H1 (cell line): ENCODE measurements at regions not wholly inside any gene's neighbourhood (a gene's known extent, or its start where the extent isn't known, plus 50 kb on each side); places are given as distances from the start of the nearest gene placed in this dataset.

Experiments used
- CTCF ChIA-PET: fragments of 300-600 bp; sonication (Branson Sonifier 250); formaldehyde crosslinking; loops from one replicate; lab custom pipeline; 2021; ENCODE audit not compliant: partially characterized antibody; lab: Charles Lee
- POLR2A ChIA-PET: fragments of 300-600 bp; sonication (Branson Sonifier 250); formaldehyde crosslinking; loops from one replicate; lab custom pipeline; 2021; ENCODE audit warnings: inconsistent platforms; ENCODE audit not compliant: partially characterized antibody; lab: Charles Lee
- DNase-seq, 2 experiments: peaks; one replicate each; pipeline versions ENCODE4 v3.0.0 to v3.0.0-alpha.2; 2010 to 2022; ENCODE audit warnings: low spot score in 2 of 2, low read depth in 1 of 2, mixed read lengths in 1 of 2
- FAIRE-seq: peaks from 2 replicates; lab custom pipeline; 2011; peaks lifted over from hg19 to GRCh38; lab: Jason Lieb, UNC
- H2AFZ ChIP-seq: 2 replicates; pipeline ENCODE4 v1.8.1; 2012; ENCODE audit warnings: low read length, inconsistent platforms
- H2AK5ac ChIP-seq: 2 replicates; pipeline ENCODE4 v1.6.1; 2013; ENCODE audit warnings: low read depth, low read length
- H2BK120ac ChIP-seq: replicated peaks from 2 replicates; pipeline ENCODE3; 2013; ENCODE audit warnings: low read depth, low read length, inconsistent platforms
- H2BK12ac ChIP-seq: 2 replicates; pipeline ENCODE4 v1.6.1; 2013; ENCODE audit warnings: low read depth, low read length
- H2BK15ac ChIP-seq: 2 replicates; pipeline ENCODE4 v1.6.1; 2013; ENCODE audit warnings: low read length
- H2BK20ac ChIP-seq: 2 replicates; pipeline ENCODE4 v1.6.1; 2013; ENCODE audit warnings: low read length
- H2BK5ac ChIP-seq: 2 replicates; pipeline ENCODE4 v1.6.1; 2013; ENCODE audit warnings: low read depth, low read length
- H3K14ac ChIP-seq: 2 replicates; pipeline ENCODE4 v1.6.1; 2013; ENCODE audit warnings: inconsistent platforms; ENCODE audit not compliant: insufficient read length
- H3K18ac ChIP-seq: 2 replicates; pipeline ENCODE4 v1.6.1; 2013; ENCODE audit warnings: low read length; ENCODE audit errors: extremely low read depth
- H3K23ac ChIP-seq: 2 replicates; pipeline ENCODE4 v1.6.1; 2013; ENCODE audit warnings: inconsistent platforms; ENCODE audit not compliant: insufficient read length
- H3K23me2 ChIP-seq: 2 replicates; pipeline ENCODE4 v1.6.1; 2013; ENCODE audit warnings: low read depth, low read length
- H3K27ac ChIP-seq: 2 replicates; pipeline ENCODE4 v1.6.1; 2011; ENCODE audit warnings: low read depth, low read length, inconsistent platforms
- H3K27me3 ChIP-seq, 4 experiments: replicated peaks in 1 of 4; 1 replicate in 1 of 4; 2 replicates in 3 of 4; pipeline versions ENCODE4 v1.6.1 to v1.8.1; 2011 to 2013; ENCODE audit warnings: low read length in 3 of 4, mild to moderate bottlenecking in 3 of 4, inconsistent platforms in 2 of 4, mixed read lengths in 2 of 4, moderate library complexity in 1 of 4; ENCODE audit not compliant: control insufficient read depth in 3 of 4, insufficient read depth in 3 of 4; ENCODE audit errors: extremely low read depth in 1 of 4
- H3K36me3 ChIP-seq, 4 experiments: 2 replicates each; pipeline versions ENCODE4 v1.6.1 to v1.8.1; 2011 to 2013; ENCODE audit warnings: mild to moderate bottlenecking in 4 of 4, low read length in 3 of 4, moderate library complexity in 2 of 4, control low read depth in 1 of 4, inconsistent platforms in 1 of 4; ENCODE audit not compliant: insufficient read depth in 4 of 4, control insufficient read depth in 2 of 4
- H3K4ac ChIP-seq: replicated peaks from 2 replicates; pipeline ENCODE3; 2013; ENCODE audit warnings: low read length, low read depth, mixed read lengths, inconsistent platforms; ENCODE audit not compliant: insufficient read length
- H3K4me1 ChIP-seq, 4 experiments: replicated peaks in 1 of 4; 1 replicate in 1 of 4; 2 replicates in 3 of 4; pipeline versions ENCODE4 v1.6.1 to v1.8.1; 2011 to 2013; ENCODE audit warnings: low read length in 3 of 4, inconsistent platforms in 2 of 4, mixed read lengths in 1 of 4; ENCODE audit not compliant: insufficient read depth in 4 of 4, control insufficient read depth in 3 of 4
- H3K4me2 ChIP-seq, 2 experiments: 2 replicates each; pipeline versions ENCODE4 v1.6.1 to v1.8.1; 2011 to 2013; ENCODE audit warnings: low read depth in 2 of 2, low read length in 2 of 2, control low read depth in 1 of 2, inconsistent platforms in 1 of 2, mild to moderate bottlenecking in 1 of 2; ENCODE audit not compliant: insufficient read depth in 1 of 2
- H3K4me3 ChIP-seq, 4 experiments: fragments of 200-600, 300-600 bp in 1 of 4; sonication (generic), shearing (Covaris generic), sonication (Bioruptor Twin) in 1 of 4; 2 replicates each; pipeline versions ENCODE4 v1.5.1 to v1.8.1; 2011 to 2016; ENCODE audit warnings: low read length in 4 of 4, low read depth in 3 of 4, control low read depth in 2 of 4, inconsistent platforms in 2 of 4, mild to moderate bottlenecking in 2 of 4, mixed read lengths in 1 of 4, moderate library complexity in 1 of 4; ENCODE audit not compliant: insufficient read depth in 2 of 4; ENCODE audit errors: extremely low read depth in 1 of 4
- H3K56ac ChIP-seq: replicated peaks from 2 replicates; pipeline ENCODE3; 2013; ENCODE audit warnings: low read depth, mild to moderate bottlenecking, mixed read lengths, low read length, inconsistent platforms; ENCODE audit not compliant: insufficient read length
- H3K79me1 ChIP-seq: 2 replicates; pipeline ENCODE4 v1.6.1; 2013; ENCODE audit warnings: low read depth, low read length, control low read depth
- H3K79me2 ChIP-seq, 2 experiments: 2 replicates each; pipeline versions ENCODE4 v1.6.1 to v1.8.1; 2012 to 2013; ENCODE audit warnings: low read length in 2 of 2, mild to moderate bottlenecking in 2 of 2, inconsistent platforms in 1 of 2; ENCODE audit not compliant: insufficient read depth in 2 of 2, control insufficient read depth in 1 of 2
- H3K9ac ChIP-seq, 4 experiments: replicated peaks in 1 of 4; 1 replicate in 1 of 4; 2 replicates in 3 of 4; pipeline versions ENCODE4 v1.6.1 to v1.8.1; 2011 to 2013; ENCODE audit warnings: low read depth in 3 of 4, low read length in 3 of 4, control low read depth in 2 of 4, mild to moderate bottlenecking in 2 of 4, moderate library complexity in 2 of 4, inconsistent platforms in 1 of 4; ENCODE audit errors: extremely low read depth in 1 of 4
- H3K9me3 ChIP-seq, 2 experiments: 2 replicates each; pipeline versions ENCODE4 v1.6.1 to v1.8.1; 2012 to 2013; ENCODE audit warnings: mild to moderate bottlenecking in 2 of 2, moderate library complexity in 2 of 2, control low read depth in 1 of 2, inconsistent platforms in 1 of 2, low read depth in 1 of 2, low read length in 1 of 2, mixed read lengths in 1 of 2; ENCODE audit not compliant: insufficient read depth in 2 of 2
- H4K20me1 ChIP-seq, 2 experiments: replicated peaks in 1 of 2; 2 replicates each; pipeline versions ENCODE3 to v1.8.1; 2011 to 2013; ENCODE audit warnings: inconsistent platforms in 2 of 2, low read length in 2 of 2, mild to moderate bottlenecking in 1 of 2; ENCODE audit not compliant: insufficient read depth in 2 of 2, control insufficient read depth in 1 of 2
- H4K5ac ChIP-seq: 2 replicates; pipeline ENCODE4 v1.6.1; 2013; ENCODE audit warnings: low read length, low read depth, mixed read lengths, inconsistent platforms; ENCODE audit not compliant: insufficient read length
- H4K8ac ChIP-seq: 2 replicates; pipeline ENCODE4 v1.8.0; 2013; ENCODE audit warnings: mild to moderate bottlenecking, moderate library complexity, low read length, inconsistent platforms; ENCODE audit not compliant: insufficient read depth; ENCODE audit errors: extremely low read depth
- H4K91ac ChIP-seq: replicated peaks from 2 replicates; pipeline ENCODE3; 2013; ENCODE audit warnings: low read length, mixed read lengths, inconsistent platforms; ENCODE audit not compliant: insufficient read length
- CBX5 ChIP-seq: fragments of 300-800, 300-1000 bp; sonication (generic); IDR thresholded peaks from 2 replicates; pipeline ENCODE4 v1.7.1; 2016; ENCODE audit warnings: antibody characterized with exemption, low read length, low read depth
- CHD2 ChIP-seq: IDR thresholded peaks from 2 replicates; pipeline ENCODE4 v1.6.1; 2012; ENCODE audit warnings: low read length, improper control_type of control experiment
- EGR1 ChIP-seq: IDR thresholded peaks from 2 replicates; pipeline ENCODE4 v1.6.1; 2011; ENCODE audit warnings: low read depth, low read length, borderline replicate concordance
- EZH2 ChIP-seq: fragments of 200-600 bp; sonication (generic); IDR thresholded peaks from 2 replicates; pipeline ENCODE4 v1.7.1; 2012; ENCODE audit warnings: low read depth, mild to moderate bottlenecking, moderate library complexity, low read length, inconsistent platforms; ENCODE audit not compliant: severe bottlenecking
- FOSL1 ChIP-seq: IDR thresholded peaks from 2 replicates; pipeline ENCODE4 v1.6.1; 2011; ENCODE audit warnings: mild to moderate bottlenecking, low read depth, low read length, moderate library complexity; ENCODE audit not compliant: insufficient read depth
- HDAC2 ChIP-seq, 2 experiments: fragments of 300-600 bp in 1 of 2; sonication (generic) in 1 of 2; IDR thresholded peaks; 2 replicates each; pipeline ENCODE4 v1.6.1; 2011 to 2012; ENCODE audit warnings: low read depth in 2 of 2, low read length in 2 of 2, mild to moderate bottlenecking in 2 of 2, moderate library complexity in 2 of 2, borderline replicate concordance in 1 of 2, inconsistent platforms in 1 of 2
- MAX ChIP-seq: IDR thresholded peaks from 2 replicates; pipeline ENCODE4 v1.6.1; 2012; ENCODE audit warnings: inconsistent platforms
- POLR2A ChIP-seq, 2 experiments: IDR thresholded peaks; 1 replicate in 1 of 2; 2 replicates in 1 of 2; pipeline ENCODE4 v1.6.1; 2011; ENCODE audit warnings: low read depth in 2 of 2, low read length in 2 of 2, mild to moderate bottlenecking in 2 of 2; ENCODE audit errors: control extremely low read depth in 1 of 2
- YY1 ChIP-seq: IDR thresholded peaks from 2 replicates; pipeline ENCODE4 v1.6.1; 2011; ENCODE audit warnings: low read depth, mild to moderate bottlenecking, low read length
- WGBS, 2 experiments: shearing (Covaris generic) in 1 of 2; methylation state at CpG; one replicate each; pipeline versions ENCODE4 v1.1.6 to v1.1.7; 2013 to 2015; ENCODE audit warnings: low lambda C conversion rate in 2 of 2, mixed read lengths in 2 of 2, inconsistent platforms in 1 of 2, low coverage in 1 of 2, missing lambda C conversion rate in 1 of 2; ENCODE audit not compliant: insufficient replicate concordance in 2 of 2, insufficient coverage in 1 of 2, insufficient read length in 1 of 2; ENCODE audit errors: extremely low coverage in 1 of 2, missing lambda C conversion rate in 1 of 2; 5-methylcytosine and 5-hydroxymethylcytosine counted together
- TF ChIP-seq, protein P1 (sequence below): IDR thresholded peaks from 2 replicates; pipeline ENCODE4 v1.6.1; 2012; ENCODE audit warnings: inconsistent platforms

GRCh38 chr1:29953961-29954360 is 717.6 kb downstream of the PTPRU start:
- Histone ChIP-seq H3K79me1 (no peaks in the 10 kb centered on the region), H4K20me1 (no peaks in the 10 kb centered on the region), H3K23me2 (no peaks in the 10 kb centered on the region), H3K36me3 (no peaks in the 10 kb centered on the region), H3K4me2 (no peak overlapping the region), H3K4me1 (peaks cover 0 to 7% (median 2%) of the 10 kb centered on the region in 4 experiments; a peak in 3 of 7 replicates), H2BK20ac (no peak overlapping the region), H2AFZ (peak overlapping the region; percentile 46; the same call in 1 of the 2 replicates), H2BK5ac (0 out of 2 replicates have a peak overlapping the region, but pooled peaks have one; percentile 27)
- FAIRE-seq (no peak), DNase-seq (no peak)
- POLR2A ChIA-PET, result no interaction called here
- CTCF ChIA-PET, result interaction anchor here (0.6 to 1.4 kb wide), 5 partner anchors 8 to 104 kb away, joined by 3 read pairs; no protein-coding TSS in a partner anchor
- TF ChIP-seq CBX5 (no peak), EZH2 (no peak), YY1 (no peak), HDAC2 (IDR thresholded peaks at IDR 0.05; ENCODE audit: borderline replicate concordance in 1 of 2, low read depth in 2 of 2, low read length in 2 of 2) (no peak), CHD2 (no peak), MAX (peak; percentile 14; the same call in 1 of the 2 replicates), POLR2A (IDR thresholded peaks at IDR 0.05; ENCODE audit: control extremely low read depth in 1 of 2, low read depth in 2 of 2, low read length in 2 of 2) (no peak), FOSL1 (no peak), EGR1 (no peak)
- TF ChIP-seq, protein P1, sequence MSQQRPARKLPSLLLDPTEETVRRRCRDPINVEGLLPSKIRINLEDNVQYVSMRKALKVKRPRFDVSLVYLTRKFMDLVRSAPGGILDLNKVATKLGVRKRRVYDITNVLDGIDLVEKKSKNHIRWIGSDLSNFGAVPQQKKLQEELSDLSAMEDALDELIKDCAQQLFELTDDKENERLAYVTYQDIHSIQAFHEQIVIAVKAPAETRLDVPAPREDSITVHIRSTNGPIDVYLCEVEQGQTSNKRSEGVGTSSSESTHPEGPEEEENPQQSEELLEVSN, result peak; percentile 20; the same call in 1 of the 2 replicates
- TF ChIP-seq, all 59 proteins: peak for 2
- no peak overlapping the region for H2BK15ac ChIP-seq
- no peaks in the 10 kb centered on the region; a peak in 1 of 7 replicates for H3K27me3 ChIP-seq
- no peak overlapping the region for H3K4me3 ChIP-seq
- peak overlapping the region; percentile 30; the same call in 1 of the 2 replicates for H2BK12ac ChIP-seq
- no peak overlapping the region for H4K91ac ChIP-seq
- H2AK5ac ChIP-seq, result no peak overlapping the region
- no peak overlapping the region for H4K5ac ChIP-seq
- H3K4ac ChIP-seq, result no peak overlapping the region
- H3K23ac ChIP-seq, result no peak overlapping the region
- H3K18ac ChIP-seq, result peak overlapping the region; percentile 34; the same call in 1 of the 2 replicates
- no peak overlapping the region for H2BK120ac ChIP-seq
- H3K27ac ChIP-seq, result no peak overlapping the region
- H4K8ac ChIP-seq, result no peak overlapping the region
- H3K9ac ChIP-seq, result no peak overlapping the region
- no peaks in the 10 kb centered on the region for H3K9me3 ChIP-seq
- H3K14ac ChIP-seq, result no peak overlapping the region
- no peaks in the 10 kb centered on the region for H3K79me2 ChIP-seq
- 84% methylated on average over 7 of the region's 7 CpGs; no CpG with 5 or more reads in 1 of the 2 experiments for WGBS, 2 experiments
- H3K56ac ChIP-seq, result no peak overlapping the region
